Activated T-cell treated with anti-CD3 and anti-CD28 coated beads for 48 hours (primary cell): ENCODE measurements at regions not wholly inside any gene's neighbourhood (a gene's known extent, or its start where the extent isn't known, plus 50 kb on each side); places are given as distances from the start of the nearest gene placed in this dataset.

Source experiments
- DNase-seq: peaks from one replicate; pipeline ENCODE4 v3.0.0-alpha.2; 2020; ENCODE audit warnings: low read depth

- DNase-seq, result no peak
These were observed 70.9 kb upstream of the ERBB4 start for GRCh38 chr2:212609479-212609878.

GRCh38 chr2:212607080-212607479 is 68.5 kb upstream of the ERBB4 start:
- DNase-seq, result no peak

GRCh38 chr2:212606232-212606631 is 67.6 kb upstream of the ERBB4 start:
- no peak for DNase-seq

GRCh38 chr2:212596688-212597087 is 58.1 kb upstream of the ERBB4 start:
- DNase-seq, result no peak

GRCh38 chr2:212596276-212596675 is 57.7 kb upstream of the ERBB4 start:
- no peak for DNase-seq

- no peak for DNase-seq
These were observed 56.5 kb upstream of the ERBB4 start for GRCh38 chr2:212595036-212595654.

- no peak for DNase-seq
These were observed 54.1 kb upstream of the ERBB4 start for GRCh38 chr2:212592695-212593094.
